Right lung (tissue), 2 donors: ENCODE measurements at regions not wholly inside any gene's neighbourhood (a gene's known extent, or its start where the extent isn't known, plus 50 kb on each side); places are given as distances from the start of the nearest gene placed in this dataset.

Experiments used
- DNase-seq, 2 donors: peaks; one replicate each; pipeline ENCODE4 v3.0.0-alpha.2; 2013

DNA sequence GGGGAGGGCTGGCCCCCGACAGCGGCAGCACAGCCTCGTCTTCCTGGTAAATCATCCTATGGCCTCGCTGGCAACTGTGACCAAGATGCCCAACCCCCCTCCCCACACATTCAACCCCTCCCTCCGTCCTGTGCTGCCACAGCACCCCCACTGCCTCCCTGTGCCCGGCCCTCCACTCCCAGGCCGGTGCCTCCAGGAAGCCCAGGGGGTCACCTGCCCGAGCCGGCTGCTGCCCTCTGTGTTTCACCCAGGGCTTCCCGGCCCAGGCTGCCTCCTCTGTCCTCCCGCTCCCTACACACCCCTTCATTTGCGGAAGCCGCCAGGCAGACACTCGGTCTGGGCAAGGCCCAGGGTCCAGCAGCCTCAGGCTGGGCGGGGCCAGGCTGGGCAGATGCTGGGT is 188.6 kb downstream of the RBFOX3 start:
- no peak for DNase-seq

DNA sequence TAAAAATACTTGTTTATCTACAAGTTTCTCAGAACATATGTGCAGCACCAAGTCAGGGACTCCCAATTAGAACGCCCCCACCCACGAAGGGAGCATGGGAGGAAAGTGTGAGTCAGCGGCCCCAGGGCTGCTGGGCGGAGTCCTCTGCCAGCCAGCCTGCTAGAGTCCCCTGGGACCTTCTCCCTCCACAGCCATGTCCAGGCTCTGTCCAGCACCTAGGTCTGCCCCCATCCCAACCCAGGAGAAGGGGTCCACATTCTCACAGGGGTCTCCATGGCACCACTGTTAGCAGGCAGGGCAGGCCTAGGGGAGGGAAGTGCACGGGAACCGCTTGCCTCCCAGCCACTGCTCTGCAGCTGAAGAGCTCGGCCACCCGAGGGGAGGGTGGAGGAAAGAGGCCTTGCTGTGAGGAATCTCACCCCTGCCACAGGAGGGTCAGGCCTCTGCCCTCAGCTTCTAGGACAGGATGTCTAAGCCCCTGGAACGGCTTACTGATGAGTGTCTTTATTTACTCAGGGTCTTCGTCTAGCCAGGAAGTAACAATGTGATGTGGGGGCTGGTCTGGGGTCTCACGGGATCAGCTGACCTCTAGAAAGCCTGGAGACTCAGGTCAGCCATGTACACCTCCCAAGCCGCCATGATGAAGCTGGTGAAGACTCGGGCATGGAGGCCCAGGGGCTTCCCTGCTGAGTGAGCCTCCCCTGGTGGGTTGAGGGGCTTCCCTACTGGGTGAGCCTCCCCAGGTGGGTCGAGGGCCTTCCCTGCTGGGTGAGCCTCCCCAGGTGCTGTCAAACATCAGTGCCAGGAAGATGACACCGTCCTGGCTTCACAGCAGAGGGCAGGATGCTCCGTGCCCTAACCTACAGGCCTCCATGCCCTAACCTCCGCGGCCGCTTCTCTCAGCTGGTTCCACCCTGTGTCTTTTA is 190.3 kb downstream of the RBFOX3 start:
- DNase-seq, result no peak

DNA sequence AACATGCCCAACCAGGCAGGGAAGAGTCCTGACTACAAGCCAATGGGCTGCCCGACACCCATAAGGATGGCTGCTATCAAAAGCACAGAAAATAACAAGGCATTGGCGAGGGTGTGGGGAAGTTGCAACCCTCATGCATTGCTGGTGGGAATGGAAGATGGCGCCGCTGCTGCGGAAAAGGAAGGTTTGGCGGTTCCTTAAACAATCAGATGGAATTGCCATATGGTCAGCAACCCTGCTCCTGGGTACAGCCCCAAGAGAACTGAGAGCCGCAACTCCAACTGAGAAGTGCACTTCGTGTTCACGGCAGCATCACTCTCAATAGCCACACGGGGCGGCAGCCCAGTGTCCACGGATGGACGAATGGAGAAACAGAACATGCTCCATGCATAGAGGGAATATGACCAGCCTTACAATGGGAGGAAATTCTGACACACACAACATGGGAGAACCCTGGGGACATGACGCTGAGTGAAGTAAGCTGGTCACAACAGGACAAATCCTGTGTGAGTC is 193.3 kb downstream of the RBFOX3 start:
- no peak for DNase-seq

DNA sequence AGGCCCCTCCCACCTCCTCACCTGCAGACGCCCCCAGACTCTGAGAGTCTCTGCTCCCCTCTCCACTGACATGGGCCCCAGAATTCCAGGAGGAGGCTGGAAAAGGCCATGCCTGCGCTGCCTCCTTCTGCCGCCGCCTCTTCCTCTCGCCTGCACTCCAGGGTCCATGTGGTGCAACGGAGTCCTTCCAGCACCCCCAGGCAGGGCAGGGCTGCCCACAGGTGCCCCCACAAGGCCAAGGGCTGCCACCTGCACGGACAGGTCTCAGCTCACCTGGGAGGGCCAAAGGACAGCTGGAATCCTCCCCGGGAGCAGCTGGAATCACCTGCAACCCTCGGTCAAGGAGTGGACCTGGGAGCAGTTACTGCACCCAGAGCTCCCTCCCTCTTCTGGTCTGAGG is 194.9 kb downstream of the RBFOX3 start:
- no peak for DNase-seq

DNA sequence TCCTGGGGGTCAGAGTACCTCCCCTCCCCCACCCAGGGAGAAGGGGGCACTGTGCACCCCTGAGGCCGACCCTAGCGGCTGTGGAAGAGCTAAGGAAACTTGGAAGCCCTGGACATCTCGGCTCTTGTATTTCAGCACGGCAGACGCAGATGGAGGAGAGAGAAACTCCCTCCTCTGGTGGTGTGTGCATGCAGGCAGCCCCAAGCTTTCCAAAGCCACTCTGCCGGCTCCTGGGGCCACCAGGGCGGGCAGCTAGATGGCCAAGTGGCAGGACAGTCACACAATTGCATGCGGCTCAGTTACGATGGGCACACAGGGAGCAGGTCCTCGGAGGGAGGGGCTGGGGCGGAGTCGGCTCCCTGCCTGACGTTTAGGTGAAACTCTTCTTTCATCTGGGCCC is 195.5 kb downstream of the RBFOX3 start:
- DNase-seq, result no peak

DNA sequence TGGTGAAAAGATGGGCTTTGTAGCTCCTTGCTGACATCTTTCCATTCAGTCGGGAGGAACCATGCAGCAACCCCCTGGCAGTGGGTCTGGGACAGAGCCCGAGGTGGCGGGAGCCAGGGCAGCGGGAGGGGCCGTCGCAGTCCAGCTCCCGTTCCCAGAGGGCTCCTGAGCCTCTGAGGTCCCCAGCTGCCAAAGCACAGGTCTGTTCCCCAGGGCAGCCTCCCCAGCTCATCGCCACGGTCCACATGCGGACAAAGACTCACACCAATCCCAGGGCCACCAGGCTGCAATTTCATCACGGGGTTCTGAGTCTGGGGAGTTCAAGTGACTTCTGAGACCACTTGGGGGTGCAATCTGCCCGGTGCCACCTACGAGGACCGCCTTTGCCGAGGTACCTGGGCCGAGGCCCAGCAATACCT is 196.0 kb downstream of the RBFOX3 start:
- DNase-seq, result no peak

DNA sequence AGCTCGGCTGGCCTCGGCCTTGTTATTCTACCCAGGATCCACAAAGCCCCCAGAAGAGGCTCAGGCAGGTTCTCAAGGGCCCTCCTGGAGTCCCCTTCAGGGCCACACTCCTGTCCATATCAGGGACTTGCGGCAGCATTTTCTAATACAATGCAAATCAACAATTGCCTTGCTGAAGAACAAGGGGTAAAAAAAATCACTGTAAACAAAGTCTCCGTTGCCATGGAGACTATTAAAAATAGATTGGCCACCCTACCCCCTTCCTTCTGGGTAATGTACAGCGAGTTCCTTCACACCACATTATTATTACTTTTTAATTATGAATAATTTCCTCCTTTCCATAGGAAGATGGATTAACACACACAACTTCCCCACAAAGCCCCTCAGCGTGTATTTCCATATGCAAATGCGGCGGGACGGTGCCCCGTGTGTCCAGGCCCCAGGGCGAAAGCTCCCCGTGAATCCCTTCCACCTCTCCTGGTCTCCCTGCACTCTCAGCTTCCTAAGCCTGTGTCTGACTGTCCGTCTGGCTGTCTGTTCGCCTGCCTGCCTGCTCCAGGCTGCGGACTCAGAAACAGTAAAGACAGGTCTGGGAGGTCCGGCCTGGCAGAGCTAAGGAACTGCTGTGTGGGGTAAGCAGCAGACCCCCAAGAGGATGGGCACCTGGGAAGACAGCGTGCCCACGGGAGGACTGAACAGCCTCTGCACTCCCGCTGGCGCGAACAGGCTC is 196.6 kb downstream of the RBFOX3 start:
- DNase-seq, result no peak

DNA sequence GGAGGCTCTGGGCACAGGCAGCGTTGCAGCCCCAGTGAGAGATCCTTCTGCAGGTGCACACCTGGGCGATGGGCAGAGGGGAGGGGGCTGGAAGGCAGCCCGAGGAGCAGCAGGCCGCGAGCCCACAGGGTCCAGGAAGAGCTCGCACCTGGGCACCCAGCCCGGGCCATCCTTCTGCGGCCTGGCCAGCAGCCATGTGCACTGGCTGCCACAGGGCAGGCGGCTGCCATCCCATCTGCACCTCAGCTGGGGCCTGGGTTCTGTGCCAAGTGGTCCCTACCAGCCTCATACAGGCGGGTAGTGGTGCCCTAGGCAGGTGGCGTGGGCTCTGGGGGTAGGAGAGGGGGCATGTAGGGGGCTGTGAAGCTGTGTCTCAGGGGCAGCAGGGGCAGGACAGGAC is 197.2 kb downstream of the RBFOX3 start:
- DNase-seq, result no peak

DNA sequence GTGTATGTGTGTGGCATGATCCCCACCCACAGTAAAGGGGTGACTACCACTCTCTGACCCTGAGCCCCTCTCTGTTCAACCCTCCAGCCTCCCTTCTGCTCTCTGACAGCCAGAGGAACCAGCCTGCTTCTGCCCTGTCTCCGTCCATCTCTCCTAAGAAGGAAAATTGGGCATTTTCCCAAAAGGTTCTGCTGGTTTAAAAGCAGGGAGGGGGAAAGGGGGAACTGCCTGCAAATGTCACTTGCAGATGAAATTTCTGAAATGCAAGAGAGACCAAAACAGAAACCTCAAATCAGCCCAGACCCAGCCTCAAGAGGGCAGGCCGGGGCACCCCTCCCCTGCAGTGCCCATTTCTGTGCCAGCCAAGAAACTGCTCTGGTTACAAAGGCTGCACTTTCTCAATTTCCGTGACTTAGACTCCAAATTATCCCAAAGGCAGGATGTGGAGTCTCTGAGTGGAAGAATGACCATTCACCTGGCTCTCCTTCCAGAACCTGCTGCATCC is 197.9 kb downstream of the RBFOX3 start:
- DNase-seq, result no peak

DNA sequence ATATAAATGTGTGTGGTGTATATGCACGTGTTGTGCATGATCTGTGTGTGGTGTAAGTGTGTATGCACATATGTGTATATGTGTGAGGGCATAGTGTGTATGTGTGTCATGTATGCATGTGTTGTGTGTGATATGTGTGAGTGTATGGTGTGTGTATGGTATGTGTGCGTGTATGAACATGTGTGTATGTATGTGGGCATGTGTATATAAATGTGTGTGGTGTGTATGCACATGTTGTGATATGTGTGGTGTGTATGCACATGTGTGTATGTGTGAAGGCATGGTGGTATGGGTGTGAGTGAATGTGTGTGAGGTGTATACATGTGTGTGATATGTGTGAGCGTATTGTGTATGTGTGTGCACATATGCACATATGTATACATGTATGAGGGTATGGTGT is 198.7 kb downstream of the RBFOX3 start:
- DNase-seq, result no peak

DNA sequence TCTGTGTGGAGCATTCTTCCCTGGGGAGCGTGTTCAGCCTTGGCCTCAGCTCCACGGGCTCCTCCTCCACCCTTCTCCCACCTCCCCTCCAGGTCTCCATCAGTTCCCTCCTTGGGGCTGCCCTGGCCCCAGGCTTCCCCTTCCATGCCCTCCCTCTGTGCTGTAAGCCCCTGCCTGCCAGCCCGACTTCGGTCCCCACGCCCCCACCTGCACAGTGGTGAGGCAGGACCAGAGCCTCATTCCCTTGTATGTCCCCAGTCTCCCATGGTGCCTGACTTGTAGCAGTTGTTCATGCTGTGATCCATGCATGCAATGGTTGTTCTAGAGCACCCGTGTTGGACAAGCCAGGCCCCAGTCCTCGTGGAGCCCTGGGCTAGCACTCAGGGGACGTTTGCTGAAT is 199.4 kb downstream of the RBFOX3 start:
- DNase-seq, result no peak

DNA sequence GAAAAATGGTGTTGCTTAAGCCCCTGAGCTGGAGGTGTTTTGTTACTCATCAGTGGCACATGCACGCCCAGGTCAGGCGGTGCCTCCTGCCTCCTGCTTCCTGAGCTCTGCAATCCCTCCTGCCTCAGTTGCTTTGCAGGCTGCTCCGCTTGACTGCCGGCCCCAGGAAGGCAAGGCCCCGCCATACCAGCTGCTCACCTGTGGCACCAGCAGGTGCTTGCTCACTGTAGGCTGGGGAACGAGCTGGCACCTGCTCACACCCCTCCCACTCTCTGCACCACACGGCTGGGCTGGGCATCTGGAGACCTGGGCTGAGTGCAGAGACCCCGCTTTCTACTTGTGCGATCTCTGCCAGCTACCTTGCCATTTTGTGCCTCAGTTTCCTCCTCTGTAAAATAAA is 200.2 kb downstream of the RBFOX3 start:
- DNase-seq, result no peak

DNA sequence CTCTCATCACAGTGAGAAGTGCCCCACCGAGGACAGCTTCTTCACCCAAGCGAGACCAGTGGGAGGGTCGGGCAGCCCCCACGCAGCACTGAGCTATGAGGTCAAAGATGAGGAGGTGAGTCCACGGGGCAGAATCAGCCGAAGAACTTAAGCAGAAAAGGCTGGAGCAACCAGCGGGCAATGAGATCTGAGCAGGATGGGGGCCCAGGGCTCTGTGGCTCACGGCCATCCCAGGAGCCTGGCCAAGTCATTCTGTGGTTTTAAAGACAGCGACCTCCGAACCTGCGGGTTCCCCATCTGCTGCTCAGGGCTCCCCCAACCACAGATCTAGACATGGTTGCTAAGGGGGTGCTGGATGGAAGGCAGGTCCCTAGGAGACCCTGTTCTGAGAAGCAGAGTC is 202.6 kb downstream of the RBFOX3 start:
- DNase-seq, result no peak

DNA sequence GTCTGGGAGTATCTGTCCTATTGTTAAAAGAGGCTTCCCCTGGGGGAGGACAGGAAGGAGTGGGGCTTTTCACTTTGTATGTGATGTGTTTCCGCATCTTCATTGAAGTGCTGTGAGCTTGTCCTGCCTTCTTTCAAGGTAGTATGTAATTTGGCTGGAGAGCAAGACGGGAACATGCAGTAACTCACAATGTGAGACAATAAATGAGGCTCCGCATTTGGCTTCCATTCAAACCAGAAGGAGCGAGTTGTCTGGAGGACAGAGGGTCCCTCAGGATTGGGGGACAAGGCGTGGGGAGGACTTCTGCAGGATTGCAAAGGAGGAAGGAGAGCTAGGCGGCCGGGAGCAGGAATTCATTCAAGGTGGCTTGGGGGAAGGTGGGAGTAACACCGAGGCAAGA is 203.5 kb downstream of the RBFOX3 start:
- DNase-seq, result no peak

DNA sequence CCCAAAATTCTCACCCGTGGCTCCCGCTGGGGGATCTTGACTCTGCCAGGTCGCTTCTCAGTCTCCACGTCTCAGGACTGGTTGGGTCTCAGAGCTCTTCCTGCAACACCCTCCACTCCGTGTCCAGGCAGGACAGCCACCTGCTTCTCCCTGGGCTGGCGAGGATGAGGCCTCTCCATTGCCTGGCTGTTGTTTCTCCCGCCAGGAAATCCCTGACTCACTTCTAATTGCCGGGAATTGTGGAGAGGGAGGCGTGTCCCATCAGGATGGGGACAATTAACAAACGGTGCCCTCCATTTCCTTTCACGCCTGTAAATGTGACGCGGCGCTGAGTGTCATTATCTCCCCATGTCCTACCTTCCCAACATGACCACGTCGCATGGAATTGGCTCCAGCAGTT is 204.5 kb downstream of the RBFOX3 start:
- DNase-seq, result no peak

DNA sequence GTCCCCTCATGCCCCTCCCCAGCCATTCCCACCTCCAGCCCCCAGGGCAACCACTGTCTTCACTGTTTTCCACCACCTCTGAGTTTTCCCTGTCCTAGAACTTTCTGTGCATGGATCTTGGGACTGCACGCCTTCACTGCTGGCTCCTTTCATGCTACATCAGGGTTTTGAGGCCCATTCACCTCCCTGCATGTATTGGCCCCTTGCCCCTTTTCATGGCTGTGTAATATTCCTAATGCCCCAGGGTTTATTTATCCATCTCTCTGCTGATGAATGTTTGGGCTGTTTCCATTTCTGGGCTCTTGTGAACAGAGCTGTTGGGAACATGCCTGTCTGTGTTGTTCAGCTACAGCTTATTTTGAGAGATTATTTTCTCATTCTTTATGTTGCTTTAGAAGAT is 205.0 kb downstream of the RBFOX3 start:
- no peak for DNase-seq

DNA sequence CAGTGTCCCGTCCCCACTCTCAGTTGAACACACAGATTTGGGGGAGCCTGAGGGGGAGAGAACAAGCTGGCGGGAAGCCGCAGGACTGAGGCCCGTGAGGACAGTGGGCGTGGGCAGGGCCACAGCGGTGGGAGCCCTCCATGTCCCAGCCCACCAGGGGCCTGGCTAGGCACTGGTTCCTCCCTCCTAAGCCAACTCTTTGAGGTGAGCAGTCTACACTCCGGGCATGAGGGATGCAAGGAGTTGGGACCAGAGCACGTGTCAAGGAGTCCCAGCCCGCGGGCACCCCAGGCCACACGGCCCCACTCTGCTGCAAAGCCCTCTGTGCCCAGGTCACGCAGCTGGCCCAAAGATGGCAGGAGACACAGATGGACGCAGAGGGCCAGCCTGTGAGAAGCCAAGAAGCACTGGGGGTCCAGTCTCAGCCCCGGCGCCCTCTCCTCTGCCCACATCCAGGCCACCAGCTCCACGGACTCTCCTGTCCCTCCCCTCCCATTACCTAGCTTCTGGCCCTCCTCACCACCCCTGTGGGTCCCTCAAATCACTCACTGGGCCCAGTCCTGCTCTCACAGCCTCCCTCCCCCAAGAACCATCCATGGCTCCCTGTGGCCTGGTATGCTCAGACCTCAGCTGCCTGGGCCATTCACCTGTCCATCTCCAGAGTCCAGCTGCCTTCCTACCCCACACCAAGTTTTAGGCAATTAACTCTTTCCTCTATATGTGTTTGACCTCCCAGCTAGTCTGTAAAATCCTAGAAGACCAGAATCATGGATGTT is 206.5 kb downstream of the RBFOX3 start:
- no peak for DNase-seq

DNA sequence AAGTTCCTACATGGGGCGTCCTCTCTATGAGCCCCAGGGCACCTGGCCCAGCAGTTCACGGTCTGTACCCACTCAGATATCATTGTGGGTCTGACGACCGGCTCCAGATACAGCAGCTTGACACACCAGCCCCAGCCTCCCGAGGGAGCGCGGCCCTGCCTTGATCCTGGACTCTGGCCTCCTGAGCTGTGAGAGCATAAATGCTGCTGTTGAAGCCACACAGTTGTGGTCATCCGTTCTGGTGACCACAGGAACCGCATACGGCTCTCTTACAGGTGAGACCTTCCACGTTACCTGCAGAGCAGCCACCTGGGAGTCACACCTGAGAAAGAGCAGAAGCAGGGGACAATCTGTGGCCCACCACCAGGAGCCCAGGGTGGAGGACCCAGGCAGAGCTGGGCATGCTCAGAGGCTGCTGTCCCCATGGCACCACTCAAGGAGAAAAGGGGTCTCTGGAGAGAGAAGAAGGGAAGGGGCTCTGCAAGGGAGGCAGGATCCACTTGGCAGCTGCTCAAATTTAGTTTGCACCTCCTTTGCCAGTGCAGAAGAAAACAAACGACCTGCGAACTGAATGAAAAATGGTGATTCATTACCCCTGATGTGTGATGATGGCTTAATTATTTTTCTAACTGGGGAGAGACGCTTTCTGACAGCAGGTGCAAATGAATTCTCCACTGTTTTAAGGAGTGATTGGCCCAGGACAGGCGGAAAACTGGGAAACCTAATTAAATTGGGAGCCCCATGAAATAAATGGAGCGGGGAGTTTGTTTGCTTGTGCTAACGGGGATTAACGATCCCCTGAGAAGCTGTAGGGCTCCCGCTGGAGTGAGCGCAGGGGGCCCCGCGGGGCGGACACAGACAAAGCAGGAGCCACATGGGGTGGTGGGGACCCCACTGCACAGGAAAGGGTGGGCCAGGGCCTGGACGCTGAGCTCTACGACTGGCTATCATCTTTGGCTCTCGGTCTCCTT is 208.9 kb downstream of the RBFOX3 start:
- no peak for DNase-seq

DNA sequence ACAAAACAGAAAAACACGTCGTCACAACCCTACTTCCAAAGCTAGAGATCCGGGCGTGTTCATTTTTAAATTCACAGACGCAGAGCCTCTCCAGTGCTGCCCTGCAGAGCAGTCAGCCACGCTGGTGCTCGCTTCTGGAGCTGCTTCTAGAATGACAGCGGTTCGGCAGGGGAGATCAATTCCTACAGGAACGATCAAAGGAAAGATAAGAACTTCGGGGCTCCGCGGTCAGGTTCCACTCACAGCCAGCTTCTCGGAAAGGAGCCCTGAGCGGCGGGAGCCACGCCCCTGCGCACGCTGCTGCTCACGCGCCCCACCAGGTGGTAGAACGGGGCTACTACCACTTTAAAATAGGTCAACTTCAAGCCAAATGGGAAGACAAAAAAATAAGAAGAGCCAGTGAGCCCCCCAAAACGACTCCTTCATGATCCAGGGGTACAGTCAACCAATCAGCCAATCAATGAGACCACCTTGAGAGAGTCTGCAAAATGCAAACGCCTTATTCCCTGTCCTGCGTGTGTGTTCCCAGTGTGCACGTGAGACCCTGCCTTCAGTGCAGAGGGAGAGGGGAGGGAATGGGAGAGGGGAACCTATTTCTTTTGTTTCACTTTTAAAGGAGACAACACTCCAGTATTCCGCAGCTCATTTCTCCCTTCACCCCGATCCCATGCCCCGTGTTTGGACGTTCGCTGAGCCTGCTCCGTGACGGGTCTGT is 209.7 kb downstream of the RBFOX3 start:
- peak; percentile 54 to 70 for DNase-seq

DNA sequence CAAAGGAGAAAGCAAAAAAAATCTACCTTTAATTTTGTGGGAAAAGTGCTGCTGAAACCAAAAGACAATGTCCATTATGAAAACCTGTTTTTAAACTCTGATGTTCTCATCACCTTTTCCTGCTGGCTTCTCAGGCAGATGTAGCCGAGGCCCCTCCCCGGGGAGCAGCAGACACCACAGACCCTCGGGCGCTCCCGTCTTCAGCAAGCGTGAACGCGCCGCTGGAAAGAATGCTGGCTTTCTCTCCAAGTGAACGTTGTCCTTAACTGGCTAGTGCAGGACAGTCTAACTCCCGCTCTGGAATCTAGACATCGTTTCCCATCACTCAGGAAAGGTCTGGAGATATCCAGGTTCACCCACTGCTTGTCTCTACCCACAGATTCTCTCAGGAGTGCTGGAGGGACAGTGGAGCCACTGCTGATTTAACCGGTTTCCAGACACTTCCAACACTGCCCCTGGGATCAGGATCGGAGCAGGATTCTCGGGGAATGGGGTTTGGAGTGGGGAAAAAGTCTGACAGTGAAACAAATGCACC is 211.2 kb downstream of the RBFOX3 start:
- DNase-seq, result no peak
